Stimulated activated CD8-positive, alpha-beta memory T cell treated with anti-CD3 and anti-CD28 coated beads, Interleukin-15, amount 100 ng/mL, for 48 hours (primary cell): ENCODE measurements at regions not wholly inside any gene's neighbourhood (a gene's known extent, or its start where the extent isn't known, plus 50 kb on each side); places are given as distances from the start of the nearest gene placed in this dataset.
"Not testable (repeated sequence)": the region's sequence is repeated elsewhere in the genome, so short reads cannot be mapped to it uniquely, and the experiment has no call there.

Source experiments
- DNase-seq, 2 donors: peaks; one replicate each; pipeline ENCODE4 v3.0.0-alpha.2; 2020; ENCODE audit warnings: low read depth in 2 of 2

GRCh38 chr10:129194181-129194870 lies 272.7 kb upstream of the MGMT start:
- DNase-seq = no peak

- DNase-seq = no peak
Measured at GRCh38 chr10:129199826-129200225, 267.2 kb upstream of the MGMT start.

- no peak for DNase-seq
Measured at GRCh38 chr10:129203819-129204218, 263.2 kb upstream of the MGMT start.

- no peak for DNase-seq
Measured at GRCh38 chr10:129207297-129207696, 259.7 kb upstream of the MGMT start.

GRCh38 chr10:129210876-129211275 lies 256.2 kb upstream of the MGMT start:
- DNase-seq = no peak

- no peak for DNase-seq
Measured at GRCh38 chr10:129213256-129213655, 253.8 kb upstream of the MGMT start.

GRCh38 chr10:129213996-129214395 lies 253.0 kb upstream of the MGMT start:
- not testable (repeated sequence) for DNase-seq

- no peak for DNase-seq
Measured at GRCh38 chr10:129219364-129219763, 247.7 kb upstream of the MGMT start.

- DNase-seq = no peak
Measured at GRCh38 chr10:129222436-129222835, 244.6 kb upstream of the MGMT start.

GRCh38 chr10:129223363-129223762 lies 243.7 kb upstream of the MGMT start:
- DNase-seq = no peak

GRCh38 chr10:129224065-129224464 lies 243.0 kb upstream of the MGMT start:
- DNase-seq = no peak

GRCh38 chr10:129231821-129232220 lies 235.2 kb upstream of the MGMT start:
- no peak for DNase-seq

- DNase-seq = no peak
Measured at GRCh38 chr10:129233351-129234148, 233.5 kb upstream of the MGMT start.

GRCh38 chr10:129236274-129236691 lies 230.8 kb upstream of the MGMT start:
- DNase-seq = no peak

GRCh38 chr10:129241461-129241860 lies 225.6 kb upstream of the MGMT start:
- DNase-seq = no peak

- DNase-seq = no peak
Measured at GRCh38 chr10:129244298-129244697, 222.7 kb upstream of the MGMT start.

GRCh38 chr10:129244757-129245156 lies 222.3 kb upstream of the MGMT start:
- DNase-seq = no peak

- DNase-seq = no peak
Measured at GRCh38 chr10:129253161-129253864, 213.7 kb upstream of the MGMT start.

GRCh38 chr10:129253865-129254179 lies 213.2 kb upstream of the MGMT start:
- no peak for DNase-seq

GRCh38 chr10:129258283-129258923 lies 208.6 kb upstream of the MGMT start:
- DNase-seq = no peak

GRCh38 chr10:129259128-129259815 lies 207.8 kb upstream of the MGMT start:
- DNase-seq = no peak

GRCh38 chr10:129272176-129272575 lies 194.9 kb upstream of the MGMT start:
- DNase-seq = no peak
